Endothelial cell of umbilical vein (primary cell): ENCODE measurements at regions not wholly inside any gene's neighbourhood (a gene's known extent, or its start where the extent isn't known, plus 50 kb on each side); places are given as distances from the start of the nearest gene placed in this dataset.

Source experiments
- BruUV-seq: library from RNA; stranded (reverse); fragments of 400-500 nt; replicated peaks from 2 replicates; lab custom pipeline; 2021; lab: Mats Ljungman, UMichigan
- CTCF ChIA-PET: fragments of 300-600, 350-600 bp; sonication (Branson Sonifier 250); formaldehyde crosslinking; loops from one replicate; lab custom pipeline; 2021; ENCODE audit warnings: antibody characterized with exemption, inconsistent platforms; lab: Charles Lee
- POLR2A ChIA-PET: fragments of 300-600, 350-600 bp; sonication (Branson Sonifier 250); formaldehyde crosslinking; loops from one replicate; lab custom pipeline; 2021; ENCODE audit warnings: antibody characterized with exemption, inconsistent platforms; lab: Charles Lee
- DNase-seq: peaks from one replicate; pipeline ENCODE4 v3.0.0-alpha.2; 2011; ENCODE audit warnings: low read depth, low spot score
- FAIRE-seq: peaks from 2 replicates; lab custom pipeline; 2011; peaks lifted over from hg19 to GRCh38; lab: Jason Lieb, UNC
- H2AFZ ChIP-seq: 2 replicates; pipeline ENCODE4 v1.6.0; 2012; ENCODE audit warnings: low read depth, low read length, control low read depth, inconsistent platforms
- H3K27ac ChIP-seq: 2 replicates; pipeline ENCODE4 v1.5.1; 2011; ENCODE audit warnings: low read depth, mild to moderate bottlenecking, control low read depth, low read length, moderate library complexity; ENCODE audit not compliant: insufficient read depth
- H3K27me3 ChIP-seq, 2 experiments: 2 replicates each; pipeline versions ENCODE4 v1.6.0 to v1.6.1; 2011; ENCODE audit warnings: low read length in 2 of 2, mixed read lengths in 1 of 2; ENCODE audit not compliant: control insufficient read depth in 2 of 2, insufficient read depth in 2 of 2
- H3K36me3 ChIP-seq, 2 experiments: 2 replicates in 1 of 2; 3 replicates in 1 of 2; pipeline ENCODE4 v1.5.1; 2011; ENCODE audit warnings: low read length in 2 of 2, mild to moderate bottlenecking in 1 of 2, moderate library complexity in 1 of 2; ENCODE audit not compliant: control insufficient read depth in 2 of 2, insufficient read depth in 2 of 2; ENCODE audit errors: extremely low read depth in 1 of 2
- H3K4me1 ChIP-seq: 3 replicates; pipeline ENCODE4 v1.5.1; 2011; ENCODE audit warnings: mild to moderate bottlenecking, low read length; ENCODE audit not compliant: control insufficient read depth, insufficient read depth; ENCODE audit errors: extremely low read depth
- H3K4me2 ChIP-seq: 2 replicates; pipeline ENCODE4 v1.6.1; 2011; ENCODE audit warnings: low read length, control low read depth, mixed read lengths; ENCODE audit not compliant: insufficient read depth
- H3K4me3 ChIP-seq, 3 experiments: fragments of 200-600 bp in 1 of 3; sonication (generic), shearing (Covaris generic) in 1 of 3; replicated peaks in 1 of 3; 2 replicates each; pipeline ENCODE4 v1.5.1; 2011 to 2016; ENCODE audit warnings: control low read depth in 3 of 3, low read length in 3 of 3, mild to moderate bottlenecking in 2 of 3, inconsistent platforms in 1 of 3, low read depth in 1 of 3, moderate library complexity in 1 of 3; ENCODE audit not compliant: insufficient read depth in 1 of 3
- H3K79me2 ChIP-seq: 2 replicates; pipeline ENCODE4 v1.6.0; 2012; ENCODE audit warnings: low read length, inconsistent platforms; ENCODE audit not compliant: control insufficient read depth, insufficient read depth
- H3K9ac ChIP-seq: replicated peaks from 2 replicates; pipeline ENCODE3; 2011; ENCODE audit warnings: low read length, control low read depth; ENCODE audit not compliant: insufficient read depth; ENCODE audit errors: extremely low read depth
- H3K9me1 ChIP-seq: replicated peaks from 3 replicates; pipeline ENCODE4 v1.6.0; 2011; ENCODE audit warnings: mild to moderate bottlenecking, low read length; ENCODE audit not compliant: control insufficient read depth, insufficient read depth; ENCODE audit errors: extremely low read depth
- H3K9me3 ChIP-seq: replicated peaks from 2 replicates; pipeline ENCODE4 v1.5.1; 2012; ENCODE audit warnings: low read length, inconsistent platforms; ENCODE audit not compliant: control insufficient read depth, insufficient read depth
- H4K20me1 ChIP-seq: replicated peaks from 2 replicates; pipeline ENCODE3; 2011; ENCODE audit warnings: mild to moderate bottlenecking, low read length; ENCODE audit not compliant: control insufficient read depth, insufficient read depth; ENCODE audit errors: extremely low read depth
- CTCF ChIP-seq, 2 donors: IDR thresholded peaks; 1 replicate in 1 of 2; 2 replicates in 1 of 2; pipeline ENCODE4 v1.5.1; 2011; ENCODE audit warnings: low read length in 2 of 2, mild to moderate bottlenecking in 2 of 2, moderate library complexity in 2 of 2, control low read depth in 1 of 2, inconsistent platforms in 1 of 2, low read depth in 1 of 2; ENCODE audit not compliant: insufficient read depth in 1 of 2; ENCODE audit errors: extremely low read depth in 1 of 2
- FOS ChIP-seq: IDR thresholded peaks from 2 replicates; pipeline ENCODE4 v1.6.1; 2011; ENCODE audit warnings: mild to moderate bottlenecking, low read length, moderate library complexity, borderline replicate concordance; ENCODE audit not compliant: insufficient read depth
- GATA2 ChIP-seq: IDR thresholded peaks from 2 replicates; pipeline ENCODE4 v1.7.0; 2011; ENCODE audit warnings: low read depth, mild to moderate bottlenecking, moderate library complexity, mixed read lengths, low read length; ENCODE audit not compliant: insufficient read length, insufficient read depth
- JUN ChIP-seq: IDR thresholded peaks from 2 replicates; pipeline ENCODE4 v1.6.1; 2011; ENCODE audit warnings: borderline replicate concordance, low read depth; ENCODE audit not compliant: insufficient read length, insufficient read depth
- MAX ChIP-seq: IDR thresholded peaks from 2 replicates; pipeline ENCODE4 v1.6.1; 2011; ENCODE audit not compliant: insufficient read depth, insufficient read length
- MYC ChIP-seq: IDR thresholded peaks from one replicate; pipeline ENCODE4 v1.6.1; 2011; ENCODE audit warnings: mild to moderate bottlenecking, low read depth, low read length
- POLR2AphosphoS5 ChIP-seq: IDR thresholded peaks from 2 replicates; pipeline ENCODE4 v1.6.1; 2012; ENCODE audit warnings: low read depth, mild to moderate bottlenecking, control low read depth, low read length, moderate library complexity; ENCODE audit not compliant: insufficient read depth
- dilution Hi-C: fragments of 300-500 bp; cut with MboI; formaldehyde crosslinking; loops from one replicate; pipeline ENCODE4 v1.15.0; 2019; ENCODE audit warnings: low sequenced_read_pairs; ENCODE audit not compliant: extremely low pct_ligation_motif_present
- intact Hi-C: fragments of 100-400 bp; cut with micrococcal nuclease; formaldehyde crosslinking; loops from one replicate; pipeline ENCODE4 v1.10.0; 2022

- no peak overlapping the region for H3K4me2 ChIP-seq
- H3K9me3 ChIP-seq: no peaks in the 10 kb centered on the region
- no peak for TF ChIP-seq GATA2
- no peak for TF ChIP-seq JUN
- TF ChIP-seq FOS: no peak
- TF ChIP-seq MYC: no peak
- no peak for TF ChIP-seq MAX
- no peak for TF ChIP-seq CTCF (IDR thresholded peaks at IDR 0.05; ENCODE audit: extremely low read depth in 1 of 2, insufficient read depth in 1 of 2, low read depth in 1 of 2, low read length in 2 of 2)
- no peak for TF ChIP-seq POLR2AphosphoS5
- H3K4me3 ChIP-seq: no peak overlapping the region
- ChIA-PET CTCF (no interaction called here), POLR2A (interaction anchor here (0.6 kb wide), 1 partner anchor 10 kb away, joined by 5 read pairs; no protein-coding TSS in a partner anchor)
- no peaks in the 10 kb centered on the region for H3K4me1 ChIP-seq
- peaks cover 0 to 18% of the 10 kb centered on the region in 2 experiments for H3K27me3 ChIP-seq
- H2AFZ ChIP-seq: no peak overlapping the region
- FAIRE-seq (no peak), DNase-seq (no peak)
- dilution Hi-C loops (no loop called here), intact Hi-C loops (no loop called here)
- H3K27ac ChIP-seq: no peak overlapping the region
- H3K9ac ChIP-seq: no peak overlapping the region
- BruUV-seq: no TSS peak
- H3K9me1 ChIP-seq: no peaks in the 10 kb centered on the region
- H4K20me1 ChIP-seq: no peaks in the 10 kb centered on the region
- no peaks in the 10 kb centered on the region for H3K36me3 ChIP-seq
- no peaks in the 10 kb centered on the region for H3K79me2 ChIP-seq
Measured at GRCh38 chr2:234712421-234712935, 215.6 kb upstream of the ARL4C start.
